ENCODE measurements at regions not wholly inside any gene's neighbourhood (a gene's known extent, or its start where the extent isn't known, plus 50 kb on each side); places are given as distances from the start of the nearest gene placed in this dataset.

DNA sequence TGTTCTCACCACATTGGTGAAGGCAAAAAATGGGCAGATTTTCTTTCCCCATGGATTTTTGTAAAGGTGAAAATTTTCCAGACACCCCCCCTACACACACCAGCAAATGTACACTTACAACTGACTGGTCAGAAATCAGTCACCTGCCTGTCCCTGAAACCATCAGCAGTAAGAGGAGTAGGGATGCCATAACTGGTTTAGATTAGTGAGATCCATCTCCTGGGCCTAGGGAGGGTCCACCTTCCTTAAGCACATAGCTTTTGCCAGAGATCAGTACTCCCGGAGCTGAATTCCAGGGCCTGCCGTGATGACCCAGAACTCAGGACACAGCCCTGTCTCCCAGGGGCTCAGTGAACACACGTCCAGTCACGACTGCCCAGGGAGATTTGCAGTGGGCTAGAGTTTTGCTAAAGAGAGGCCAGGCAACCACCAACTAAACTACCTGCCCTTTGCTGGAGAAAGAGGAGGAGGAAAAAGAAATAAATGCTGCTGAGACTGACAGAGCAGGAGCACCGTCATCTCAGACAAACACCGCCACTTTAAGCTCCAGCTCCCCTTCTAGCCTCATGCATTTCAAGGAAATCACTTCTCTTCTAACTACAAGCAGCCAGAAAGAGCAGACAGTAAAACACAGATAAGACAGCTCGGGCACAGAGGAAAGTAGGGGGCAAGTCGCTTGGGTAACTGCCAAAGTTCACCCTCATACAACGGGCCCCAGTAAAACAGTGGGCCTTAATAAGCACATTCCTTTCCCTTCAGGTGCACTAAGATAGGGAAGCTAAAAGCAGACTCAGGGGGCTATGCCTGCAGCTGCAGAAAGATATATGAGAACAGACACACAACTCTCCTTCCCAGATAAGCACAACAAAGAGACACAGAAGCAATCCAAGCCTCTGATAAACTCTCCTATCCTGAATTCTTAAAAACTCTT lies 82.6 kb upstream of the SPTLC3 start:
- Histone ChIP-seq H4K20me1 (ENCODE audit: control insufficient read depth, insufficient read depth, insufficient read length) (no peaks in the 10 kb centered on the region), H3K79me1 (ENCODE audit: insufficient read depth, low read depth, low read length, poor library complexity, severe bottlenecking) (no peaks in the 10 kb centered on the region), H3K79me2 (ENCODE audit: insufficient read depth, low read length) (no peaks in the 10 kb centered on the region), H3K27me3 (ENCODE audit: insufficient read depth, low read length) (no peaks in the 10 kb centered on the region), H4K91ac (ENCODE audit: insufficient read length, low read depth, low read length) (no peak overlapping the region), H3K18ac (ENCODE audit: insufficient read length, low read depth, low read length) (no peak overlapping the region), H3K9ac (ENCODE audit: extremely low read depth, insufficient read length, low read length) (no peak overlapping the region), H4K8ac (replicated peaks; ENCODE audit: insufficient read length, low read depth, low read length) (no peak overlapping the region), H3T11ph (ENCODE audit: low read length) (no peak overlapping the region), H3K14ac (ENCODE audit: insufficient read depth, low read length) (no peak overlapping the region; the same call in 1 of the 2 replicates), H2BK5ac (ENCODE audit: insufficient read length, low read length) (no peak overlapping the region), H3K9me3 (ENCODE audit: control insufficient read depth, low read depth, low read length) (peaks cover 13% of the 10 kb centered on the region), H3K4ac (ENCODE audit: low read depth, low read length) (no peak overlapping the region), H2AFZ (ENCODE audit: low read length) (peak overlapping the region; percentile 32), H3K23me2 (ENCODE audit: insufficient read length, low read depth, low read length, poor library complexity, severe bottlenecking) (no peaks in the 10 kb centered on the region), H2BK20ac (ENCODE audit: low read depth, low read length, poor library complexity, severe bottlenecking) (no peak overlapping the region), H2BK120ac (ENCODE audit: low read depth, low read length, poor library complexity, severe bottlenecking) (no peak overlapping the region), H3K56ac (ENCODE audit: insufficient read length, low read depth, low read length) (no peak overlapping the region), H3K27ac (ENCODE audit: insufficient read length, low read depth, low read length) (no peak overlapping the region), H3K4me2 (ENCODE audit: insufficient read depth, insufficient read length, low read length) (no peak overlapping the region), H2BK12ac (ENCODE audit: insufficient read length, low read depth, low read length) (no peak overlapping the region), H2BK15ac (ENCODE audit: low read depth, low read length) (no peak overlapping the region), H3K23ac (ENCODE audit: insufficient read length, low read depth, low read length) (no peak overlapping the region), H3K4me1 (ENCODE audit: insufficient read depth, low read length) (no peaks in the 10 kb centered on the region), H4K5ac (ENCODE audit: insufficient read length, low read depth, low read length) (no peak overlapping the region), H2AK5ac (ENCODE audit: insufficient read length, low read length) (no peak overlapping the region)
- H3K4me3 Mint-ChIP-seq, result no peak overlapping the region
- 0 out of 7 replicates have a peak overlapping the region, but pooled peaks of 1 of the 3 experiments have one; percentile 45 for H3K27ac Mint-ChIP-seq
- H3K4me1 Mint-ChIP-seq, result peaks cover 38 to 44% of the 10 kb centered on the region in 2 experiments
- H3K9me3 Mint-ChIP-seq, result peaks cover 8 to 19% of the 10 kb centered on the region in 2 experiments
- peaks cover 5% of the 10 kb centered on the region; the same call in 1 of the 2 replicates for H3K27me3 Mint-ChIP-seq (ENCODE audit: low read depth)
- TF ChIP-seq, protein P1, sequence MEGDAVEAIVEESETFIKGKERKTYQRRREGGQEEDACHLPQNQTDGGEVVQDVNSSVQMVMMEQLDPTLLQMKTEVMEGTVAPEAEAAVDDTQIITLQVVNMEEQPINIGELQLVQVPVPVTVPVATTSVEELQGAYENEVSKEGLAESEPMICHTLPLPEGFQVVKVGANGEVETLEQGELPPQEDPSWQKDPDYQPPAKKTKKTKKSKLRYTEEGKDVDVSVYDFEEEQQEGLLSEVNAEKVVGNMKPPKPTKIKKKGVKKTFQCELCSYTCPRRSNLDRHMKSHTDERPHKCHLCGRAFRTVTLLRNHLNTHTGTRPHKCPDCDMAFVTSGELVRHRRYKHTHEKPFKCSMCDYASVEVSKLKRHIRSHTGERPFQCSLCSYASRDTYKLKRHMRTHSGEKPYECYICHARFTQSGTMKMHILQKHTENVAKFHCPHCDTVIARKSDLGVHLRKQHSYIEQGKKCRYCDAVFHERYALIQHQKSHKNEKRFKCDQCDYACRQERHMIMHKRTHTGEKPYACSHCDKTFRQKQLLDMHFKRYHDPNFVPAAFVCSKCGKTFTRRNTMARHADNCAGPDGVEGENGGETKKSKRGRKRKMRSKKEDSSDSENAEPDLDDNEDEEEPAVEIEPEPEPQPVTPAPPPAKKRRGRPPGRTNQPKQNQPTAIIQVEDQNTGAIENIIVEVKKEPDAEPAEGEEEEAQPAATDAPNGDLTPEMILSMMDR (conservative IDR thresholded peaks at IDR 0.05), result no peak
- DNase-seq, result no peak
- WGBS (ENCODE audit: extremely low coverage, insufficient read length, low lambda C conversion rate), result no CpG with 5 or more reads among the region's 9 CpGs
- H3K36me3 Mint-ChIP-seq (ENCODE audit: insufficient read depth in 1 of 3, low read depth in 3 of 3), result peaks cover 6 to 19% (median 14%) of the 10 kb centered on the region in 3 experiments; a peak in 6 of 7 replicates
